HG02798 (cell line): ENCODE measurements at regions not wholly inside any gene's neighbourhood (a gene's known extent, or its start where the extent isn't known, plus 50 kb on each side); places are given as distances from the start of the nearest gene placed in this dataset.

Experiments used
- ATAC-seq: cut with Tn5 transposase; IDR thresholded peaks from one replicate; pipeline ENCODE4 v1.9.1; 2021; ENCODE audit warnings: mild to moderate bottlenecking; ENCODE audit not compliant: unreplicated experiment, poor library complexity

DNA sequence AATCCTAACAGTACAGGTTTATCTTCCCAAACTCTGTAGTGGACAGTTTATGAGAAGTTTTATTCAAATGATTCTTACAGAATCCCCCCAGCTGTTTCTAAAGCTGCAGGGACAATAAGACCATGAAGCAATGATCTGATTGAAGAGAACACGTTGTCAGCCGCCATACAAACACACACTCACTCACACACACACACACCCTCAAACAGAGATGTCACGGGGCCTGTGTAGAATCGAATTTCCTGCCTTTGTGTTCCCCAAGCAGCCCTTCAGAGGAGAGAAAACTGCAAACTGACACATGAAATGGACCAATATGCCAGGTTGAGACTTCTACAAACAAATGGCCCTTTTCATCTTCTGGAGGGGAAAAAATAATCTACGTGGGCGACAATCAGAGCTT, 80.5 kb upstream of the TBX3 start:
- ATAC-seq: no peak

DNA sequence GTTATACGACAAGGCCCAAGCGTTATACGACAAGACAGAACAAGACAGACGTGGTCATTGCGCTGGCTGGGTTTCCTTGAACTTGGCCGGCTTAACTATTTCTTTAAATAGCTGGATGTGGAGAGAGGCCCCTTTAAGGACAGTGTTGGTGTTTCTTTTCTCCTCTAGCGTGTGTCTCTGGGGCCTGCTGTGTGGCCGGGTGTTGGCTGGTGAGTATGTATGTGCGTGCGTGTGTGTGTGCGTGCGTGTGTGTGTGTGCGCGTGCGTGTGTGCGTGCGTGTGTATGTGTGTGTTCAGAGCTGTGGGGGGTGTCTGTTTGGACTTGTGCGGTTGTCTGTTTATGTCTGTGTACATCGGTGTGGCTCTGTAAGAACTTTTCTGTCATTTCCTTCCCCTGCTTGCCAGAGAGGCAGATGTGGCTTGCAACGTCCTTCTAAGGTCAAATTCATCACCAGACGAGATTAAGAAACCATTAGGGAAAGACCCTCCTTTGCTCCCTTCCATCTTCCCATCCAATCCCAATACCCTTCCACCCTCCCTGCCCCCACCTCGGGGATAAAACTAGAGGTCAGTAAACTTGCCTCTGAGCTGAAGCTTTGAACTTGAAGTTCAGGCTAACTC, 78.6 kb upstream of the TBX3 start:
- no peak for ATAC-seq

DNA sequence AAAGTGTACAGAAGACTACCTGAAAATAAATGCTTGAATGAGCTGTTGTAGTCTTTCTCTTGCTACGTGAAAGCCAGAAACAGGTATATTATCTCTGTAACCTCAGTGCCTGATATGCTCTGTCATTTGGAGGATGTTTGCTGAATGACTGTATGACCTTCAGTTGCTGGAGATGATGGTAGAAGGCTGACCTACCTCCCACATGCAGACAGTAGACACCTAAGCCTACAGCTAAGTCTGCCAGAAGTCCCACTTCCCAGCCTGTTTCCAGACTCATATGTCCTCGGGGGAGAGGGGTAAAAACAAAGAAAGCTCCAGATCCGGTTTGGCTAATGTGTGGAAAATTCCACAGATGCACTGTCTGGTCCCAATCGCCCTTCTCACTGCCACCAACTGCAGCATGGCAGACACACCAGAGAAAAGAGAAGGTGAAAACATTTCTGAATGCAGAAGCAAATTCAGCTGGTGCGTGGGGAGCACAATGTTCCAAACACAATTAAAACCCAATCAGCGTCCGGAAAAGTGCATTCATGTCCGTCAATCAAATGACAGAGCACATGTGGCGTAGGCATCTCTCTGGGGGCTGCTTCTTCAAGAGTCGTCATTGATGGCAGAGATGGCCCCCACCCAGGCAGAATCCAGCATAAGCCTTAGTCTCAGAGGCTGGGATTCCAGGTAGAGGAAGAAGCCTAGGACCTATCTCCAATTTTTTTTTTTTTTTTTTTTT, 76.3 kb upstream of the TBX3 start:
- ATAC-seq: no peak

DNA sequence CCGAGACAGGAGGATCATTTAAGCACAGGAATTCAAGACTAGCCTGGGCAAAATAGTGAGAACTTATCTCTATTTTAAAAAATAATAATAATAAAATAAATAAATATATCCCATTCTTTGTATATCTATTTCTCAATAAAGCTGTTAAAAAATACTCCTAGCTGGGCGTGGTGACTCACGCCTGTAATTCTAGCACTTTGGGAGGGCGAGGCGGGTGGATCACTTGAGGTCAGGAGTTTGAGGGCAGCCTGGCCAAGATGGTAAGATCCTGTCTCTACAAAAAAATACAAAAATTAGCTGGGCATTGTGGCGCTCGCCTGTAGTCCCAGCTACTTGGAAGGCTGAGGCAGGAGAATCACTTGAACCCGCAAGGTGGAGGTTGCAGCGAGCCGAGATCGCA, 75.7 kb upstream of the TBX3 start:
- no peak for ATAC-seq

DNA sequence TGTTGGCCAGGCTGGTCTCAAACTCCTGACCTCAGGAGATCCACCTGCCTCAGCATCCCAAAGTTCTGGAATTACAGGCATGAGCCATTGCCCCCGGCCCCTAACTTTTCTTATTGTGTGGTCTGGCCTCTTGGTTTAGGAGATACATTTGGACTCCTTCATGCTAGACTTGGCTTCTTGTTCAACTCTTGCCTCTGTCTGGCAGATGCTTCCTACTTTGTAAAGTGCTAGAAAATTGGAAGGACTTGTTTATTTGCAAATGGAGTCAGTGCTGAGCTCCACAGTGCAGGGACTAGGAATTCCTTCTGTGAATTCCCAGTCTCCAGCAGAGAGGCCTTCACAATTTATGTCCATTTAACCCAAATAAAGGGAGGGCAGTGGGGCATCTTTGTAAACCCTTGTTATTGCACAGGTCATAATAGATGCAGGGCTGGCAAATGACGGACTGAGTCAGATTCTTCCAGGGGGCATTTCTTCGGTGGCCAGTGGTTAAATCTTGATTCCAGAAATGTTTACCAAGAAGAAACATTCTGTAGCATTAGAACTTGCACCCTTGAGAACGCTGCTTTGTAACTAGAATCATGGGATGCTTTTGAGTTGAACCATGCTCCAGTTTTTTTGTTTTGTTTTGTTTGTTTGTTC, 73.8 kb upstream of the TBX3 start:
- ATAC-seq: no peak

DNA sequence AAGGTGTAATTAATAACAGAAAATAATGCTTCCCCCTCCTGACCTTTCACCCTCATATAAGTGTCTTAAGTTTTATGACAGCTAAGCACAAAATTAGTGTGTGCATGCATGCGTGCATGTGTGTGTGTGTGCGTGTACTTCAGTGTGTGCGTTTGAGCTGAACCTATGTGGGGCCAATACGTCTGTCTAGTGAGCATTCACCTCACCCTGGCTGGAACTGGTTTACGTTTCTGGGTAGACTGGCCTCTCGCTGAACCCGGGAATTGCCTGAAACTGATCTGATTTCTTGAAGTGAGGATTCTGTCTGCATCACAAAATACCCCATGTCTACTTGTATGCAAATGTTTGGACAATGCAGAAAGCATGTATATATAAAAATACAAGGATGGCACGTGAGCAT, 68.2 kb upstream of the TBX3 start:
- no peak for ATAC-seq

DNA sequence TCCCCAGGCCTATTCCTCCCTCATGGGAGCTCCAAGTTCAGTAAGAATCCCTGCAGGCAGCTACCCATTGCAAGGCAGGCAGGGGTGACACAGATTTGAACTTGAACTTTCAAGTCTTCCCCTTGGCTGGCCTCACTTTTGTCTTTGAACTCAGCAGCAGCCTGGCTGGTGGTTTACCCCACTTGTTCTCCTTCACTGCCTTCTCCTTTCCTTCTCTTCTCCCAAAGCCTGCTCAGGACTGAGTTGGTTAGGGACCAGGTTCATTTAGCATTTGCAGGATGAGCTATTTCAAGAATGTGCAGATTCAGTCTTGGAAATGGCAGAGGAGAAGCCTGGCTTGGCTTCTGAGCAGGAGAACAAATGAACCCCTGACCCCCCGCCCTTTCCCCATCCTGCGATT, 67.7 kb upstream of the TBX3 start:
- no peak for ATAC-seq

DNA sequence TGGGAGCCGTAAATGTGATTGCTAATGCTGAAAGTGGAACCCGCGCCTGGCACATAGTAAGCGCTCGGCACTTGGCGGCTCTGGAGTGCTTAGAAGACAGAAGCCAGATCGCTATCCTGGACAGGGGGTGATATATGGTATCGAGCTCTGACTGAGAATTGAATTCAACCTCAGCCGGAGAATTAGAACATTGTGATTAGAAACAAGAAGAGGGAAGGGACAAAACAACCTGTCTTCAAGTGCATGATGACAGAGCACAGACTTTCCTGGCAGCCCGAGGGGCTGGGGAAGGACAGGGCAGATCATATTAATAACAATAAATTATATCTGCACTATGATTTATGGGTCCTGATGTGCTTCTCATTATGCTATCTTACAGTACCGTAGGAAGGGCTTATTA, 66.9 kb upstream of the TBX3 start:
- no peak for ATAC-seq

DNA sequence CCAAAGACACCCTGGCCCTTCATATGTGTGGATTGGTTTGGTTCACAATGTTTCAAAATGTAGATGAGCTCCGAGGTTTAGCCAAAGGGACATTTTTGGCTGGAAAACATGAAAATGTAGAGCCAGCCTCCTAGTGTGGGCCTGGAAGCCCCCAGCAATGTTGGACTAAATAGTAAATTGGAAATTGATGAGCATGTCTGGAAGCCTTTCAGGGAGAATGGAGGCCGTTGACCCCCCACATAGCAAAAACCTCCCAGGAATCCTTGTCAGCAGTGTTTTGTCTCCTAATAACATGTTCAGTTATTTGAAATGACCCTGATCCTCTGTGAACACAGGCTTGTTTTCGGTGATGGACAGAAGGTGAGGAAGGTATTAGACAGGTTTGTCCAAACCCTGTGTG, 65.1 kb upstream of the TBX3 start:
- no peak for ATAC-seq

DNA sequence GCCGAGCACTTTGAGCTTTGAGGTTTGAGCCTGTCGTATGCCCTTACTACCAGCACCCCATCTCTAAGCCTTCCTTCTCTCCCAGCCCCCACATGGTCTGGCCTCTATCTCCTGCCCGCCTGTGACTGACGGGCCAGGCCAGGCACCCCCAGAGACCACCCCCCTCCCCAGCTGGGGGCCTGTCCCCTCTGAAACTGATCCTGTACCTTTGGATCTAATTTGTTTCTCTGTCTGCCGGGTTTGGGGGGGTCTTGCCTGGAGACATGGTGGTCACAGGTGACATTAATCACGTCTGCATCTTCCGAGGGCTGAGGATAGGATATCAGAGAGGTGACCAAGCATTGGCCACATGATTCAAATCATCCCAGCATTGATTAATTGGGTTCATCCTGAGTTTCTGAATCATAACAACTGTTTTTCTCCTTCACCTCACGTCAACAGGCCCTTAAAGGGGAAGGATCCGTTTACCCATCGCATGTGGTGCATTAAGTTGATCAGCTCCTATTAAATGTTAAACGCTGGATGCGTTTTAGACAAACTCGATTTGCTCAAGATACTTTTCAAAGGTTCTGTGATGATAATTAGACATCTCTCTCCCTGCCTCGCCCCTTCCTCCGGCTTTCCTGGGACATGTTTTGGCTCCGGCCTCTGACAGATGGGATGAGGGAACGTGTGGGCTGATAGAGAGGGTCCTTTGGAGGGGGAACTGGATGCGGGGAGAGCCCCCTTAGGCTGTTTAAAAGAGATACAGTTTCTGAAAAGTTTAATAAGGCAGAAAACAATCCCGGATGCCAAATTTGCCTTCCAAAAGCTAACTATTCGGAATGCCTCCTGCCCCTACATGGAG, 63.3 kb upstream of the TBX3 start:
- no peak for ATAC-seq

DNA sequence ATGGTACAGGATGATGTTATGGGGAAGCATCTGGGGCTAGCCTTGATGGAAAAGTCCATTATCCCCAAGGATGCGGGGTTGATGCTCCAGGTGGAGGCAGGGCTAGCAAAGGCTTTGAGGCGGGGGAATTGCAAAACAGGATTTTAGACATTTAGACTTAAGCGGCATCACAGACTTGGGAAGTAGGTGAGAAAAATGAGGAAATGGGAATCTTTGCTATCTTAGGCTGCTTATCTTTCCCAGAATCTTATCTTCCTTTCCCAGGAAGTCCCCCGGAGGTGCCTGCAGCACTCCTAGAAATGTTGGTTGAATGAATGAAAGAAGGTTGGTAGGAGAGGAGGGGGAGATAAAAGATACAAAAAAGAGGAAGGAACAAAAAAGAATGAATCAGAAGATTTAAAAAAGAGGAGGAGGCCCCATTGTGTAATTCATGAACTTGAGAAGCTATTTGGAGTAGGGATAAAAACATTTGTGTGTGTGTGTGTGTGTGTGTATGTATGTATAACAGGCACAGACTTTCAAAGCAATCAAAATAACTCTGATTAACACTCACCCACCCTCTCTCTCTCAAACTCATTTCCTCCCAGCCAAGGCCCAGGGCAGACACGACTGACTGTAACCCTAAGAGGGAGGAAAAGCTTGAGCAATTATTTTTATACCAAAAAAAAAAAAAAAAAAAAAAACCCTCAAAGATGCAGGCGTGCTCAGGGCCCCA, 62.5 kb upstream of the TBX3 start:
- ATAC-seq: no peak

DNA sequence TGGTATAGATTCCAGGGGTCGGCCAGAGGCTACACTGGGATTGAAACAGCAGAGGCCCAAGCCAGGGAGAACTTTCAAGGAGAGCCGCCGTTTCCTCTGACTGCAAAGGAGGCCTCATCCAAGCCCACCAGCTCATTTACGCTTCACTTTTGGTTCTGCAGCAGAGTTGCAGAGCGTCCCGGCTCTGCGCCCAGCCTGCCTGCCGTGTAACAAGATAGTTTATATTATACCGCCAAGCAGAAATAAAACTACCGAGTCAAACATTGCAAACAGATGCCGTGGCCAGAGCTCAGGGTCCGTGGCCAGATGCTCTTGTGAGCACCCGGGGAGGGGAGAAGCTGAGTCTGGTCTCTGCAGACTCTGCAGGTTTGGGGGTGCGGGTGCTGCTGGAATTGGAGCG, 60.7 kb upstream of the TBX3 start:
- ATAC-seq: no peak

DNA sequence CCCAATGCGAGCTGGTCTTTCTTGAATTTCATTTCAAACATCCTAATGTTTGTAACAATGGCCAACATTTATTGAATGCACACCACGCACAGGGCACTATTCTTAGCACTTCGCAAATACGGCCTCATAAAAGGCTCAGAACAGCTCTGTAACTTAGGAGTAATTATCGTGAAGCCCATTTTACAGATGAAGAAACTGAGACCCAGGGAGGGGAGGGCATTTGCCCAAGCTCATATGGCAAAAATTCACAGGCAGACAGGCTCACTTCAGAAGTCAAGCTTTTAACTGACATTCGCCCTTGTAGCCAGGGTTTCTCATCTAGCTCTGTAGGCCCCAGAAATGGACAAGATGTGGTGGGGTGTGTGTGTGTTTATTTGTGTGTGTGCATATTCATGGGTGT, 60.3 kb upstream of the TBX3 start:
- no peak for ATAC-seq

DNA sequence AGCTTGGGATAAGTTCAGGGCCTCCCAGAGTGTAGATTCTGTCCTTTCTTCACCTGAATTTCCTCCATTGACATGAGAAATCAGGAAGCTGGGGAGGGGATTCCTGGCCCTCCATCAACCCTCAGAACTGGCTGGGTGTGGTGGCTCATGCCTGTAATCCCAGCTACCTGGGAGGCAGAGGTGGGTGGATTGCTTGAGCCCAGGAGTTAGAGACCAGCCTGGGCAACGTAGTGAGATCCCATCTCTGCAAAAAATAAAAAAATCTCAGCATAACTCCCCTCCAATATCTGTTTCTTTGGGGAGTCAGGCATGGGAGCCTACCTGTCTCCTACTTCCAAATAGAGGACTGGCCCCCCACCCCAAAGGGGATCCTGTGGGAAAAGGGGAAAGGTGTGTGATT, 59.8 kb upstream of the TBX3 start:
- no peak for ATAC-seq

DNA sequence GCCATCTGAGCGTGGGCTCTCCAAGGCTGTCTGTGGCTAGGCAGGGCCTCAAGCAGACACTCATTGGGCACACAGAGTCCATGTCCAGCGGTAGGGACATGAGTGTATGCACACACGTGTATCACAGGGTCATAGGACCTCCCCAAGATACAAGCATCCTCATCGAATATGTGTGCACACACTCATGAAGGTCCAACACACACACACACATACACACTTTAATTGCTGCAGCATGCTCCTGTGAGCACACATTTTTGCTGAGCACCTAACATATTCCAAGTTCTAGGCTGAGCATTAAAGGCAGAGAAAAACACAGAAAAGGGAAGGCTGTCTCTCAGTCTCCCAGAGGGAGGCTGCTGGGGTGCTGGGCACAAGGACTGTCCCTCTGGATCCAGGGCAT, 59.3 kb upstream of the TBX3 start:
- no peak for ATAC-seq

DNA sequence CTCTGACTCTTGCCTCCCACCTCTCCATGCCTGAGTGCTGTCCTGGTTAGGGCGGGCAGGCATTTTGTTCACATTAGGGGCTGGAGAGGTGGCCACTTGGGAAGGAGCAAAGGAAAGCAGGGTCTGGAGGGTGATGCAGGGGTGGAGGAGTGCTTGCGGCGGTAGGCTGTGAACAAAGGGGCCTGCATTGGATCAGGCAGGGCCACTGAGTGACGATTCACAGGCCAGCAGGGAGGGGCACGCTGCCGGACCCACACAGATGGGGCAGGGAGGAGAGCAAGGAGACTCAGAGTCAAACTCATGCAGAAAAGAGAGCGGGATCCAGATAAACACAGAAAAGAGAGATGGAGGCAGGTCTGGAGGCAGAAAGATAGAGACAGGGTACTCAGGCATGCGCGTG, 58.4 kb upstream of the TBX3 start:
- no peak for ATAC-seq

DNA sequence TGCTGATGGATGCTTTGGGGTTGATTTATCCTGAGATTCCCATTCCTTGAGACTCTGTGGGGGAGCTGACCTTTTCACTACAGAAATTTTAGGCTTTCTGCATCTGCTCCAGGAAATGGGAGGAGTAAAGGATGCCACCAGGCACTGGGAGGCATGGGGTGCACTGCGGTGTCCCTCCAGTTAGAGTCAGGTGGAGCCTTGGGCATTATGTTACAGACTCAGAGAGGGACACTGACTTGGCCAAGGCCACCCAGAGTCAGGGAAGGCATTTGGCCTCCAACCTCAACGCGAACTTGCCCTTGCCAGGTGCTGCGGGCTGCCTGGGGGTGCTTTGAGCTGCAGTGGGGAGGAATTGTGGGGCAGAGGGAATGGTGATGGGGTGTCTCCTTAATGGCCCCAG, 58.0 kb upstream of the TBX3 start:
- no peak for ATAC-seq

DNA sequence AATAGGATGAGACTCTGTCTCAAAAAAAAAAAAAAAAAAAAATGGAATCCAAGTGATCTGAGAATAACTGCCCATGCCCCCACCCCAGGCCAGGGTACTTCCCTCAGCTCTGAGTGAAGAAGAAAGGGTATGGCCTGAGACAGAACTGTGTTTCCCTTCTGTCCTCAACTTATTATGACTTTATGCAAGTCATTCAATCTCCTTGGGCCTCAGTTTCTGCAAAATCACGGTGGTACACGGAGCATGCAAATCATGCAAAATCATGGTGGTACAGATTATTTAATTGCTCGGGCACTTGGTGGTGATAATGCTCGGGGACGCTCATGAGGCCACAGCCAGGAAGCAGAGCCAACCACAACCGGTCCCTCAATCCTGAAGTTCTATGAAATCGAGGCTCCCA, 56.5 kb upstream of the TBX3 start:
- no peak for ATAC-seq

DNA sequence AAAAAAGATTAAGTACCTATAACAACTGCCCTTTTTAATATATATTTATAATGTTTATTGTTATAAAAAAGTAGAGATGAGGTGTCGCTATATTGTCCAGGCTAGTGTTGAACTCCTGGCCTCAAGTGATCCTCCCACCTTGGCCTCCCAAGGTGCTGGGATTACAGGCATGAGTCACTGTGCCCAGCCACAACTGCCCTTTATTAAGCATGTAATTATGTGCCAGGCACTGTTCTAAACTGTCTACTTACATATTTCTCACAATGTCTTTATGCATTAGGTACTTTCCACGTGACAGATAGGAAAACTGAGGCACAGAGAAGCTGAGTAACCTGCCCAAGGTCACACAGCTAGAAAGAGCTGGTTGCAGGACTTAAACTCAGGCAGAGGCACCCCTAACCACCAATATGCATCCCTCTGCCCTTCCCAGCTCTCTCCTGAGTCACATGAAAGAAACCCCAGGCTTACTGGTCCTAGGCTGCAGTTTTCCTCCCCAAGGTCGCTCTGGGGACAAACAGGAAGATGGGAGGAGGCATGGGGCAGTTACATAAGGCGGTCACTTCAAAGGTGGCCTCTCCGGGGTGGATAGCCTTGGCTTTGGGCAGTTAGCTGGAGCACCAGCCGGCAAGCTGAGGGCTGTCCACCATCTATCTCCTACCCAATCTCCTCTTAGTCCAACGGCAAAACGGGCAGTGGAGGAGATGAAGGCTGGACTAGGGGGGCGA, 54.6 kb upstream of the TBX3 start:
- no peak for ATAC-seq
